PC-3 (cell line): ENCODE measurements at regions not wholly inside any gene's neighbourhood (a gene's known extent, or its start where the extent isn't known, plus 50 kb on each side); places are given as distances from the start of the nearest gene placed in this dataset.
"Not testable (repeated sequence)": the region's sequence is repeated elsewhere in the genome, so short reads cannot be mapped to it uniquely, and the experiment has no call there.

Experiments
- CTCF ChIP-seq: fragments of 300-600 bp; sonication (generic); conservative IDR thresholded peaks from 2 replicates; pipeline ENCODE4 v1.5.1; 2017; ENCODE audit warnings: antibody characterized with exemption, low read depth, mild to moderate bottlenecking, low read length
- EZH2phosphoT487 ChIP-seq: fragments of 300-600 bp; sonication (generic); IDR thresholded peaks from 2 replicates; pipeline ENCODE4 v1.6.1; 2018; ENCODE audit warnings: mild to moderate bottlenecking, antibody characterized with exemption, low read length, borderline replicate concordance

- not testable (repeated sequence) for TF ChIP-seq CTCF, EZH2phosphoT487
Observed at GRCh38 chr4:91791631-91792030, 512.1 kb upstream of the GRID2 start.
